ENCODE measurements at regions not wholly inside any gene's neighbourhood (a gene's known extent, or its start where the extent isn't known, plus 50 kb on each side); places are given as distances from the start of the nearest gene placed in this dataset.

- Histone ChIP-seq H3K9me3 (ENCODE audit: control insufficient read depth, low read depth, low read length) (peaks cover 7% of the 10 kb centered on the region), H2AFZ (ENCODE audit: control insufficient read depth, low read length) (no peak overlapping the region), H3K27me3 (ENCODE audit: control insufficient read depth, extremely low read depth, insufficient read depth, low read length) (no peaks in the 10 kb centered on the region), H3K4me2 (ENCODE audit: control insufficient read depth, extremely low read depth, insufficient read depth, low read depth, low read length) (no peak overlapping the region), H4K20me1 (ENCODE audit: control insufficient read depth, extremely low read depth, insufficient read depth, low read length) (no peaks in the 10 kb centered on the region), H3K9ac (ENCODE audit: control insufficient read depth, extremely low read depth, insufficient read depth, low read length) (no peak overlapping the region), H3K9me1 (ENCODE audit: control insufficient read depth, extremely low read depth, insufficient read depth, low read length) (no peaks in the 10 kb centered on the region), H3K4me3 (ENCODE audit: control insufficient read depth in 2 of 3, extremely low read depth in 1 of 3, insufficient read depth in 2 of 3, low read depth in 1 of 3, low read length in 3 of 3) (no peak overlapping the region), H3K79me2 (ENCODE audit: control insufficient read depth, insufficient read depth, low read length) (no peaks in the 10 kb centered on the region), H3K27ac (ENCODE audit: control insufficient read depth, insufficient read depth, low read length) (no peak overlapping the region), H3K36me3 (ENCODE audit: control insufficient read depth in 2 of 2, extremely low read depth in 1 of 2, insufficient read depth in 2 of 2, low read length in 2 of 2) (no peaks in the 10 kb centered on the region), H3K4me1 (ENCODE audit: control insufficient read depth, extremely low read depth, insufficient read depth, low read length) (no peaks in the 10 kb centered on the region)
- TF ChIP-seq EZH2 (IDR thresholded peaks at IDR 0.05; ENCODE audit: low read length): no peak
- TF ChIP-seq, protein P1, sequence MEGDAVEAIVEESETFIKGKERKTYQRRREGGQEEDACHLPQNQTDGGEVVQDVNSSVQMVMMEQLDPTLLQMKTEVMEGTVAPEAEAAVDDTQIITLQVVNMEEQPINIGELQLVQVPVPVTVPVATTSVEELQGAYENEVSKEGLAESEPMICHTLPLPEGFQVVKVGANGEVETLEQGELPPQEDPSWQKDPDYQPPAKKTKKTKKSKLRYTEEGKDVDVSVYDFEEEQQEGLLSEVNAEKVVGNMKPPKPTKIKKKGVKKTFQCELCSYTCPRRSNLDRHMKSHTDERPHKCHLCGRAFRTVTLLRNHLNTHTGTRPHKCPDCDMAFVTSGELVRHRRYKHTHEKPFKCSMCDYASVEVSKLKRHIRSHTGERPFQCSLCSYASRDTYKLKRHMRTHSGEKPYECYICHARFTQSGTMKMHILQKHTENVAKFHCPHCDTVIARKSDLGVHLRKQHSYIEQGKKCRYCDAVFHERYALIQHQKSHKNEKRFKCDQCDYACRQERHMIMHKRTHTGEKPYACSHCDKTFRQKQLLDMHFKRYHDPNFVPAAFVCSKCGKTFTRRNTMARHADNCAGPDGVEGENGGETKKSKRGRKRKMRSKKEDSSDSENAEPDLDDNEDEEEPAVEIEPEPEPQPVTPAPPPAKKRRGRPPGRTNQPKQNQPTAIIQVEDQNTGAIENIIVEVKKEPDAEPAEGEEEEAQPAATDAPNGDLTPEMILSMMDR (optimal IDR thresholded peaks at IDR 0.05 in 1 of 3, IDR thresholded peaks at IDR 0.05 in 1 of 3, conservative IDR thresholded peaks at IDR 0.05 in 1 of 3; ENCODE audit: extremely low read depth in 1 of 3, insufficient read depth in 2 of 3, low read length in 3 of 3): no peak
- dilution Hi-C loops (cut with MboI; ENCODE audit: extremely low pct_ligation_motif_present, low sequenced_read_pairs): no loop called here
- no peak for DNase-seq (ENCODE audit: low read depth, low spot score)
- no peak for FAIRE-seq
Measured at GRCh38 chrX:63470506-63470905, 119.4 kb upstream of the SPIN4 start.

GRCh38 chrX:63466690-63467089, 115.6 kb upstream of the SPIN4 start:
- DNase-seq (ENCODE audit: low read depth, low spot score) (no peak), FAIRE-seq (no peak)
- Histone ChIP-seq H3K4me3 (ENCODE audit: control insufficient read depth in 2 of 3, extremely low read depth in 1 of 3, insufficient read depth in 2 of 3, low read depth in 1 of 3, low read length in 3 of 3) (no peak overlapping the region), H3K4me1 (ENCODE audit: control insufficient read depth, extremely low read depth, insufficient read depth, low read length) (no peaks in the 10 kb centered on the region), H3K27ac (ENCODE audit: control insufficient read depth, insufficient read depth, low read length) (no peak overlapping the region), H3K36me3 (ENCODE audit: control insufficient read depth in 2 of 2, extremely low read depth in 1 of 2, insufficient read depth in 2 of 2, low read length in 2 of 2) (no peaks in the 10 kb centered on the region), H3K9me1 (ENCODE audit: control insufficient read depth, extremely low read depth, insufficient read depth, low read length) (no peaks in the 10 kb centered on the region), H3K79me2 (ENCODE audit: control insufficient read depth, insufficient read depth, low read length) (no peaks in the 10 kb centered on the region), H3K9ac (ENCODE audit: control insufficient read depth, extremely low read depth, insufficient read depth, low read length) (no peak overlapping the region), H3K4me2 (ENCODE audit: control insufficient read depth, extremely low read depth, insufficient read depth, low read depth, low read length) (no peak overlapping the region), H3K27me3 (ENCODE audit: control insufficient read depth, extremely low read depth, insufficient read depth, low read length) (no peaks in the 10 kb centered on the region), H2AFZ (ENCODE audit: control insufficient read depth, low read length) (no peak overlapping the region), H4K20me1 (ENCODE audit: control insufficient read depth, extremely low read depth, insufficient read depth, low read length) (no peaks in the 10 kb centered on the region), H3K9me3 (ENCODE audit: control insufficient read depth, low read depth, low read length) (peaks cover 2% of the 10 kb centered on the region)
- TF ChIP-seq, protein P1 (optimal IDR thresholded peaks at IDR 0.05 in 1 of 3, IDR thresholded peaks at IDR 0.05 in 1 of 3, conservative IDR thresholded peaks at IDR 0.05 in 1 of 3; ENCODE audit: extremely low read depth in 1 of 3, insufficient read depth in 2 of 3, low read length in 3 of 3): no peak
- TF ChIP-seq EZH2 (IDR thresholded peaks at IDR 0.05; ENCODE audit: low read length): no peak
- dilution Hi-C loops (cut with MboI; ENCODE audit: extremely low pct_ligation_motif_present, low sequenced_read_pairs): no loop called here
